Right kidney (tissue), 1 donor: ENCODE measurements at regions not wholly inside any gene's neighbourhood (a gene's known extent, or its start where the extent isn't known, plus 50 kb on each side); places are given as distances from the start of the nearest gene placed in this dataset.

Experiments
- DNase-seq: peaks from one replicate; pipeline ENCODE4 v3.0.0-alpha.2; 2016

- no peak for DNase-seq
These were observed 487.2 kb downstream of the ARHGEF28 start for GRCh38 chr5:74113196-74113540.

- no peak for DNase-seq
These were observed 486.6 kb downstream of the ARHGEF28 start for GRCh38 chr5:74112372-74113195.

GRCh38 chr5:74111764-74112163, 485.8 kb downstream of the ARHGEF28 start:
- no peak for DNase-seq

GRCh38 chr5:74109344-74109743, 483.3 kb downstream of the ARHGEF28 start:
- DNase-seq: no peak

GRCh38 chr5:74107899-74108298, 481.9 kb downstream of the ARHGEF28 start:
- DNase-seq: no peak

- DNase-seq: no peak
These were observed 479.3 kb downstream of the ARHGEF28 start for GRCh38 chr5:74105126-74105780.

GRCh38 chr5:74103131-74104023, 477.4 kb downstream of the ARHGEF28 start:
- DNase-seq: no peak

GRCh38 chr5:74100268-74100665, 474.3 kb downstream of the ARHGEF28 start:
- DNase-seq: no peak

- no peak for DNase-seq
These were observed 473.7 kb downstream of the ARHGEF28 start for GRCh38 chr5:74099538-74100267.

- DNase-seq: no peak
These were observed 472.9 kb downstream of the ARHGEF28 start for GRCh38 chr5:74098941-74099340.

- DNase-seq: no peak
These were observed 472.5 kb downstream of the ARHGEF28 start for GRCh38 chr5:74098456-74098855.

- no peak for DNase-seq
These were observed 470.3 kb downstream of the ARHGEF28 start for GRCh38 chr5:74096325-74096724.

- no peak for DNase-seq
These were observed 469.9 kb downstream of the ARHGEF28 start for GRCh38 chr5:74095871-74096270.

GRCh38 chr5:74094782-74095108, 468.7 kb downstream of the ARHGEF28 start:
- no peak for DNase-seq

GRCh38 chr5:74094096-74094781, 468.2 kb downstream of the ARHGEF28 start:
- DNase-seq: no peak

GRCh38 chr5:74093561-74093960, 467.6 kb downstream of the ARHGEF28 start:
- no peak for DNase-seq

- no peak for DNase-seq
These were observed 466.8 kb downstream of the ARHGEF28 start for GRCh38 chr5:74092766-74093165.

GRCh38 chr5:74085782-74086181, 459.8 kb downstream of the ARHGEF28 start:
- DNase-seq: no peak

GRCh38 chr5:74085186-74085585, 459.2 kb downstream of the ARHGEF28 start:
- no peak for DNase-seq

- DNase-seq: no peak
These were observed 457.2 kb downstream of the ARHGEF28 start for GRCh38 chr5:74083096-74083791.

- DNase-seq: no peak
These were observed 456.6 kb downstream of the ARHGEF28 start for GRCh38 chr5:74082512-74083055.
